Sigmoid colon (tissue), 4 donors: ENCODE measurements at regions not wholly inside any gene's neighbourhood (a gene's known extent, or its start where the extent isn't known, plus 50 kb on each side); places are given as distances from the start of the nearest gene placed in this dataset.

ENCODE experiments used
- POLR2AphosphoS5 ChIP-seq, 4 donors: sonication (generic); formaldehyde crosslinking; IDR thresholded peaks; one replicate each; pipeline ENCODE4 v1.6.1; 2017; ENCODE audit warnings: antibody characterized with exemption in 4 of 4
- TF ChIP-seq, protein P1 (sequence below), 4 experiments: fragments of 450-650 bp in 3 of 4; fragments of 200-600 bp in 1 of 4; IDR thresholded peaks; one replicate each; pipeline ENCODE4 v1.5.1; 2016 to 2019; ENCODE audit warnings: antibody characterized with exemption in 4 of 4, mild to moderate bottlenecking in 3 of 4, moderate library complexity in 2 of 4

- TF ChIP-seq, protein P1, sequence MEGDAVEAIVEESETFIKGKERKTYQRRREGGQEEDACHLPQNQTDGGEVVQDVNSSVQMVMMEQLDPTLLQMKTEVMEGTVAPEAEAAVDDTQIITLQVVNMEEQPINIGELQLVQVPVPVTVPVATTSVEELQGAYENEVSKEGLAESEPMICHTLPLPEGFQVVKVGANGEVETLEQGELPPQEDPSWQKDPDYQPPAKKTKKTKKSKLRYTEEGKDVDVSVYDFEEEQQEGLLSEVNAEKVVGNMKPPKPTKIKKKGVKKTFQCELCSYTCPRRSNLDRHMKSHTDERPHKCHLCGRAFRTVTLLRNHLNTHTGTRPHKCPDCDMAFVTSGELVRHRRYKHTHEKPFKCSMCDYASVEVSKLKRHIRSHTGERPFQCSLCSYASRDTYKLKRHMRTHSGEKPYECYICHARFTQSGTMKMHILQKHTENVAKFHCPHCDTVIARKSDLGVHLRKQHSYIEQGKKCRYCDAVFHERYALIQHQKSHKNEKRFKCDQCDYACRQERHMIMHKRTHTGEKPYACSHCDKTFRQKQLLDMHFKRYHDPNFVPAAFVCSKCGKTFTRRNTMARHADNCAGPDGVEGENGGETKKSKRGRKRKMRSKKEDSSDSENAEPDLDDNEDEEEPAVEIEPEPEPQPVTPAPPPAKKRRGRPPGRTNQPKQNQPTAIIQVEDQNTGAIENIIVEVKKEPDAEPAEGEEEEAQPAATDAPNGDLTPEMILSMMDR (IDR thresholded peaks at IDR 0.05) = no peak
- TF ChIP-seq POLR2AphosphoS5 (IDR thresholded peaks at IDR 0.05) = no peak
Measured at GRCh38 chr2:71948781-71949536, 198.7 kb downstream of the CYP26B1 start.
